SK-N-SH treated with all-trans-retinoic acid at 6 μM for 48 hours (cell line): ENCODE measurements at regions not wholly inside any gene's neighbourhood (a gene's known extent, or its start where the extent isn't known, plus 50 kb on each side); places are given as distances from the start of the nearest gene placed in this dataset.

Source experiments
- ATAC-seq: fragments of 200-7000 bp; cut with Tn5 transposase; 3 replicates; pipeline ENCODE4 v1.9.1; 2020; ENCODE audit warnings: mild to moderate bottlenecking, moderate library complexity
- ARNTL ChIP-seq: fragments of 450-650 bp; formaldehyde crosslinking; IDR thresholded peaks from 2 replicates; pipeline ENCODE4 v1.5.0; 2020; ENCODE audit warnings: low read depth, mild to moderate bottlenecking, moderate library complexity, borderline replicate concordance
- BACH2 ChIP-seq: fragments of 250-450 bp; sonication (Bioruptor Pico); IDR thresholded peaks from 2 replicates; pipeline ENCODE4 v1.9.0; 2021; ENCODE audit warnings: mild to moderate bottlenecking, borderline replicate concordance
- ESRRG ChIP-seq: fragments of 250-450 bp; sonication (Bioruptor Pico); IDR thresholded peaks from 2 replicates; pipeline ENCODE4 v1.6.1; 2021; ENCODE audit warnings: mild to moderate bottlenecking
- ISL1 ChIP-seq: fragments of 250-450 bp; sonication (Bioruptor Pico); IDR thresholded peaks from 2 replicates; pipeline ENCODE4 v2.1.2; 2022; ENCODE audit warnings: mild to moderate bottlenecking, moderate library complexity
- PPARA ChIP-seq: fragments of 250-450 bp; sonication (Bioruptor Pico); IDR thresholded peaks from 2 replicates; pipeline ENCODE4 v1.5.0; 2020; ENCODE audit warnings: mild to moderate bottlenecking, borderline replicate concordance
- SNAI2 ChIP-seq: fragments of 250-450 bp; sonication (Bioruptor Pico); IDR thresholded peaks from 2 replicates; pipeline ENCODE4 v1.5.0; 2020; ENCODE audit warnings: mild to moderate bottlenecking, moderate library complexity
- TCF4 ChIP-seq: fragments of 250-450 bp; sonication (Bioruptor Pico); IDR thresholded peaks from 2 replicates; pipeline ENCODE4 v1.8.0; 2021; ENCODE audit warnings: mild to moderate bottlenecking, moderate library complexity, borderline replicate concordance
- ZC3H10 ChIP-seq: fragments of 250-450 bp; sonication (Bioruptor Pico); IDR thresholded peaks from 2 replicates; pipeline ENCODE4 v1.5.1; 2021; ENCODE audit warnings: mild to moderate bottlenecking, moderate library complexity
- ZFP3 ChIP-seq: fragments of 250-450 bp; sonication (Bioruptor Pico); IDR thresholded peaks from 2 replicates; pipeline ENCODE4 v1.5.0; 2020; ENCODE audit warnings: mild to moderate bottlenecking, moderate library complexity
- ZFP30 ChIP-seq: fragments of 450-650 bp; formaldehyde crosslinking; IDR thresholded peaks from 2 replicates; pipeline ENCODE4 v1.5.0; 2022; ENCODE audit warnings: mild to moderate bottlenecking, moderate library complexity
- ZNF565 ChIP-seq: fragments of 450-650 bp; formaldehyde crosslinking; conservative IDR thresholded peaks from 2 replicates; pipeline ENCODE4 v1.5.0; 2020; ENCODE audit warnings: low read depth, mild to moderate bottlenecking, moderate library complexity
- ZNF70 ChIP-seq: fragments of 450-650 bp; formaldehyde crosslinking; IDR thresholded peaks from 2 replicates; pipeline ENCODE4 v1.5.0; 2020; ENCODE audit warnings: mild to moderate bottlenecking, moderate library complexity
- ZNF8 ChIP-seq: fragments of 450-650 bp; formaldehyde crosslinking; IDR thresholded peaks from 2 replicates; pipeline ENCODE4 v1.5.0; 2020; ENCODE audit warnings: mild to moderate bottlenecking, moderate library complexity
- TF ChIP-seq, protein P1 (sequence below): fragments of 250-450 bp; sonication (Bioruptor Pico); IDR thresholded peaks from 2 replicates; pipeline ENCODE4 v1.8.0; 2020; ENCODE audit warnings: mild to moderate bottlenecking, moderate library complexity, borderline replicate concordance
- TF ChIP-seq, protein P2 (sequence below): fragments of 250-450 bp; sonication (Bioruptor Pico); IDR thresholded peaks from 2 replicates; pipeline ENCODE4 v1.8.0; 2021; ENCODE audit warnings: low read depth, mild to moderate bottlenecking, moderate library complexity, borderline replicate concordance
- TF ChIP-seq, protein P3 (sequence below): fragments of 250-450 bp; sonication (Bioruptor Pico); IDR thresholded peaks from 2 replicates; pipeline ENCODE4 v1.5.1; 2020; ENCODE audit warnings: low read depth, mild to moderate bottlenecking, moderate library complexity
- TF ChIP-seq, protein P4 (sequence below): fragments of 250-450 bp; sonication (Bioruptor Pico); IDR thresholded peaks from 2 replicates; pipeline ENCODE4 v1.5.1; 2021; ENCODE audit warnings: mild to moderate bottlenecking, moderate library complexity

DNA sequence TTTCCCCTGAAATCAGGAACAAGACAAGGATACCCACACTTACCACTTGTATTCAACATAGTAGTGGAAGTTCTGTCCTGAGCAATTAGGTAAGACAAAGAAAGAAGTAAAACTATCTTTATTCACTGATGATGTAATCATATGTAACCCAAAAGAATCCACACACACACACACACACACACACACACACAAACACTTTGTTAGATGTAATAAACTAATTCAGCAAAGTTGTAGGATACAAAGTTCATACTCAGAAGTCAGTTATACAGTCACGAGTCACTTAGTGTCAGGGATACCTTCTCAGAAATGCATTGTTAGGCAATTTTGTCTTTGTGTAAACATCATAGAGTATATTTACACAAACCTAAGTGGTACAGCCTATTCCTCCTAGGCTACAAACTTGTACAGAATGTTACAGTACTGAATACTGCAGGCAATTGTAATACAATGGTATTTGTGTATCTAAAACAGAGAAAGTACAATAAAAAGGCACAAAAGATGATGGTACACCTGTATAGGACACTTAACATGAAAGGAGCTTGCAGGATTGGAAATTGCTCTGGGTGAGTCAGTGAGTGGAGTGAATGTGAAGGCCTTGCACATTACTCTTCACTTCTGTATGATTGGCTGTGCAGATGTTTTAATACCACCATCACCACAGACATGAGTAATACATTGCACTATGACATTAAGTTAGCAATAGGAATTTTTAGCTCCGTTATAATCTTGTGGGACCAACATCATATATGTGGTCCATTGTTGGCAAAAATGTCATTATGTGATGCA, 370.1 kb downstream of the ZFHX3 start:
- TF ChIP-seq ZFP3 (CRISPR knock-in tag), result no peak
- TF ChIP-seq TCF4, result no peak
- TF ChIP-seq ARNTL (CRISPR knock-in tag), result no peak
- no peak for TF ChIP-seq PPARA (CRISPR knock-in tag)
- no peak for TF ChIP-seq ZNF70
- no peak for ATAC-seq

DNA sequence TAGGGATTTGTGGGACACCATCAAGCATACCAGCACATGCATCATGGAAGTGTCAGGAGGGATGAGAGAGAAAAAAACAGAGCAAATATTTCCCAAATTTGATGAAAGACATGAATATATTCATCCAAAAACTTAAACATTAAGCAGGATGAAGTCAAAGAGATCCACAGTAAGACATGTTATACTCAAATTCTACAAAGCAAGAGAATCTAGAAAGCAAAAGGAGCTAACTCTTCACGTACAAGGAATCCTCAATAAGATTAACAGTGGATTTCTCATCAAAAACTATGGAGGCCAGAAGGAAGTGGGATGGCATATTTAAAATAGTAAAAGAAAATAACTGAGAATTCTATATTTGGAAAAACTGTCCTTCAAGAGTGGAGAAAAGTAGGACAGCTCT, 374.8 kb downstream of the ZFHX3 start:
- no peak for ATAC-seq

DNA sequence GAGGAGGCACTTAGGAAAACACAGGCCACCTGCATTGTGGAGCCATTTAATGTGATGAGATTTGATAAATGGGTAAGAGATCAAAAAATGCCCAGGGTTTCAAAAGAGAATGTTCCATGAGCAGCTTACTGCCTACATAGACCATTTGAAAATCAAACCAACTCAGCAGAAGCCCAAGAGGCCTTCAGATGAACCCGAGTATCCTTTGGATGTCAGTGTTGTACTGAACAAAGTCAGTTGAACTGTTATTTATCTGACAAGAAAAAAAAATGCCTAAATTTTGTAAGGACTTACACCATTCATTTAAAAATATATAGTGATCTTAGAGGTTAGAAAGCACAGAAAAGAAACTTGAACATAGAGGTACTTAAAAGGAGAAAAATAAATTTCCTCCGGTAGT, 381.7 kb downstream of the ZFHX3 start:
- ATAC-seq, result no peak
- TF ChIP-seq, protein P1, sequence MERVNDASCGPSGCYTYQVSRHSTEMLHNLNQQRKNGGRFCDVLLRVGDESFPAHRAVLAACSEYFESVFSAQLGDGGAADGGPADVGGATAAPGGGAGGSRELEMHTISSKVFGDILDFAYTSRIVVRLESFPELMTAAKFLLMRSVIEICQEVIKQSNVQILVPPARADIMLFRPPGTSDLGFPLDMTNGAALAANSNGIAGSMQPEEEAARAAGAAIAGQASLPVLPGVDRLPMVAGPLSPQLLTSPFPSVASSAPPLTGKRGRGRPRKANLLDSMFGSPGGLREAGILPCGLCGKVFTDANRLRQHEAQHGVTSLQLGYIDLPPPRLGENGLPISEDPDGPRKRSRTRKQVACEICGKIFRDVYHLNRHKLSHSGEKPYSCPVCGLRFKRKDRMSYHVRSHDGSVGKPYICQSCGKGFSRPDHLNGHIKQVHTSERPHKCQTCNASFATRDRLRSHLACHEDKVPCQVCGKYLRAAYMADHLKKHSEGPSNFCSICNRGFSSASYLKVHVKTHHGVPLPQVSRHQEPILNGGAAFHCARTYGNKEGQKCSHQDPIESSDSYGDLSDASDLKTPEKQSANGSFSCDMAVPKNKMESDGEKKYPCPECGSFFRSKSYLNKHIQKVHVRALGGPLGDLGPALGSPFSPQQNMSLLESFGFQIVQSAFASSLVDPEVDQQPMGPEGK (CRISPR knock-in tag), result no peak
- TF ChIP-seq TCF4 (no peak), ZNF565 (no peak), ZFP30 (no peak), ZNF8 (CRISPR knock-in tag) (no peak), ESRRG (no peak), BACH2 (CRISPR knock-in tag) (no peak), PPARA (CRISPR knock-in tag) (no peak), SNAI2 (no peak), ZFP3 (CRISPR knock-in tag) (no peak), ZC3H10 (CRISPR knock-in tag) (no peak)
- TF ChIP-seq, protein P2, sequence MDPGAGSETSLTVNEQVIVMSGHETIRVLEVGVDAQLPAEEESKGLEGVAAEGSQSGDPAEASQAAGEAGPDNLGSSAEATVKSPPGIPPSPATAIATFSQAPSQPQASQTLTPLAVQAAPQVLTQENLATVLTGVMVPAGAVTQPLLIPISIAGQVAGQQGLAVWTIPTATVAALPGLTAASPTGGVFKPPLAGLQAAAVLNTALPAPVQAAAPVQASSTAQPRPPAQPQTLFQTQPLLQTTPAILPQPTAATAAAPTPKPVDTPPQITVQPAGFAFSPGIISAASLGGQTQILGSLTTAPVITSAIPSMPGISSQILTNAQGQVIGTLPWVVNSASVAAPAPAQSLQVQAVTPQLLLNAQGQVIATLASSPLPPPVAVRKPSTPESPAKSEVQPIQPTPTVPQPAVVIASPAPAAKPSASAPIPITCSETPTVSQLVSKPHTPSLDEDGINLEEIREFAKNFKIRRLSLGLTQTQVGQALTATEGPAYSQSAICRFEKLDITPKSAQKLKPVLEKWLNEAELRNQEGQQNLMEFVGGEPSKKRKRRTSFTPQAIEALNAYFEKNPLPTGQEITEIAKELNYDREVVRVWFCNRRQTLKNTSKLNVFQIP (CRISPR knock-in tag), result no peak

More for the DNA sequence above, 374.8 kb downstream of the ZFHX3 start:
- TF ChIP-seq, protein P3, sequence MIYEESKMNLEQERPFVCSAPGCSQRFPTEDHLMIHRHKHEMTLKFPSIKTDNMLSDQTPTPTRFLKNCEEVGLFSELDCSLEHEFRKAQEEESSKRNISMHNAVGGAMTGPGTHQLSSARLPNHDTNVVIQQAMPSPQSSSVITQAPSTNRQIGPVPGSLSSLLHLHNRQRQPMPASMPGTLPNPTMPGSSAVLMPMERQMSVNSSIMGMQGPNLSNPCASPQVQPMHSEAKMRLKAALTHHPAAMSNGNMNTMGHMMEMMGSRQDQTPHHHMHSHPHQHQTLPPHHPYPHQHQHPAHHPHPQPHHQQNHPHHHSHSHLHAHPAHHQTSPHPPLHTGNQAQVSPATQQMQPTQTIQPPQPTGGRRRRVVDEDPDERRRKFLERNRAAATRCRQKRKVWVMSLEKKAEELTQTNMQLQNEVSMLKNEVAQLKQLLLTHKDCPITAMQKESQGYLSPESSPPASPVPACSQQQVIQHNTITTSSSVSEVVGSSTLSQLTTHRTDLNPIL (CRISPR knock-in tag), result no peak
- TF ChIP-seq ZFP30, result 0 out of 2 replicates have a peak, but pooled peaks have one; percentile 30

DNA sequence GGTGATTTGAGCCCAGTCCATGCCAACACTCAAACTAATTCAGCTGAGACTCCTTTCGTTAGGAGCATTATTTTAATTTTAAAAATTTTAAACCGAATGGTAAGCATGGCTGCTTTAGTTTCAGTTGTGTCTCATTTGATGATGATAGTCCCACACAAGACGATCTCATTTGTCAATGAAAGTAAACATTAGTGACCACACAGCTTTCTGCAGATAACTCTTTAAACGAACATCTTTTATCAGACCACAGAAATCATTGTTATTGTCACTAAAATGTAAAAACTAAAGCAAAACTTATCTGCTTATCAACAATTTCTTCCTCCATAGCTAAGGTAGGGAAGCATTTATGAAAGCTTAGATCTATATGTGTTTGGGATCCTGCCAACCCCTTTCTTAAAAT, 382.2 kb downstream of the ZFHX3 start:
- no peak for ATAC-seq
- TF ChIP-seq ZNF8 (CRISPR knock-in tag), result no peak
- TF ChIP-seq ARNTL (CRISPR knock-in tag), result no peak
- no peak for TF ChIP-seq BACH2 (CRISPR knock-in tag)
- TF ChIP-seq ISL1, result no peak

DNA sequence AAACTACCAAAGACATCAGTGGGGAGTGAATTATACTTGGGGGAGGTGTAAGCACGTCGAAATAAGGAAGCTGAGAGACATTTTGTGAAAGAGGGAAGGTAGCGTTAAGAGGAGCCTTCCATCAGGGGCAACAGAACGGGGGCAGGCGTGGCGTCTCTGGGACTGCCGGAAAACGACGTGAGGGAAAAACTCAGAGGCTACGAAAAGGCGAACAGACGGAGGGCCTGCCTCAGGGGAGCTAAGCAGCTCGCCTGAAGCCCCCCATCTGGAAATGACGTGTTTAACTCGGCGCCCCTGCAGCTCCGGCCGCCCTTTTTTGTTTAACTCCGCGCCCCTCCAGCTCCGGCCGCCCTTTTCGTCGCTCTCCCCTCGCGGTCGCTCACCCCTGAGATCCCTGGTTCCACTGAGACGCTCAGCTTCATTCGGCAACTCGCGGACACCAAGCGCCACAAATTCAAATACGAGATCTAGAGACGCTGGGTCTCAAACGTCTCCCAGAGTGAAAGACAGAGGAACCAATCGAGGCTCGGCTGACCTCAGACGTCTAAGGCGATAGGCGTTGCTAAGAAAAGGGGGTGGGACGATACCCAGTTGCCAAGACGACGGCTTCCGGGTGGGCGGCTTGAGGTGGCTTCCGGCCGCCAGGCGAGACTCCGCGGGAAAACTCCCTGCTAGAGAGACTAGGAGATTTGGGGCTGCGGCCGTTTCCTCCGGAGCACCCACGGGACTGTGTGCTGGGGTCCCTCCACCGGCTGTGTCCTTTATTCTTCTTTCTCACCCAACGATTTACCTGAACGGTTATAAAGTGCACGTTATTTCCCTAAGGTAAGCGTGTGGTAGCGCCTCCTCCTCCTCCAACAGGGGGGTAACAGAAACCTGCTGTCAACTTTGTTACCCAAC, 383.2 kb downstream of the ZFHX3 start:
- TF ChIP-seq, protein P4, sequence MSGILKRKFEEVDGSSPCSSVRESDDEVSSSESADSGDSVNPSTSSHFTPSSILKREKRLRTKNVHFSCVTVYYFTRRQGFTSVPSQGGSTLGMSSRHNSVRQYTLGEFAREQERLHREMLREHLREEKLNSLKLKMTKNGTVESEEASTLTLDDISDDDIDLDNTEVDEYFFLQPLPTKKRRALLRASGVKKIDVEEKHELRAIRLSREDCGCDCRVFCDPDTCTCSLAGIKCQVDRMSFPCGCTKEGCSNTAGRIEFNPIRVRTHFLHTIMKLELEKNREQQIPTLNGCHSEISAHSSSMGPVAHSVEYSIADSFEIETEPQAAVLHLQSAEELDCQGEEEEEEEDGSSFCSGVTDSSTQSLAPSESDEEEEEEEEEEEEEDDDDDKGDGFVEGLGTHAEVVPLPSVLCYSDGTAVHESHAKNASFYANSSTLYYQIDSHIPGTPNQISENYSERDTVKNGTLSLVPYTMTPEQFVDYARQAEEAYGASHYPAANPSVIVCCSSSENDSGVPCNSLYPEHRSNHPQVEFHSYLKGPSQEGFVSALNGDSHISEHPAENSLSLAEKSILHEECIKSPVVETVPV, result no peak
- TF ChIP-seq, protein P1 (CRISPR knock-in tag), result peak; percentile 51; the same call in 1 of the 2 replicates
- ATAC-seq, result peak; percentile 100
